Glutamatergic neuron (in vitro differentiated cells): ENCODE measurements at regions not wholly inside any gene's neighbourhood (a gene's known extent, or its start where the extent isn't known, plus 50 kb on each side); places are given as distances from the start of the nearest gene placed in this dataset.

Experiments used
- DNase-seq: peaks from one replicate; pipeline ENCODE4 v3.0.0; 2022
- H3K27ac Mint-ChIP-seq: one replicate; pipeline ENCODE4 v1.8.0; 2020; ENCODE audit warnings: mild to moderate bottlenecking, mixed read lengths, inconsistent platforms; ENCODE audit not compliant: unreplicated experiment
- H3K27me3 Mint-ChIP-seq: one replicate; pipeline ENCODE4 v1.8.0; 2020; ENCODE audit warnings: mild to moderate bottlenecking, moderate library complexity, mixed read lengths, inconsistent platforms; ENCODE audit not compliant: unreplicated experiment
- H3K36me3 Mint-ChIP-seq: one replicate; pipeline ENCODE4 v1.8.0; 2020; ENCODE audit warnings: mild to moderate bottlenecking, mixed read lengths, inconsistent platforms; ENCODE audit not compliant: unreplicated experiment
- H3K4me1 Mint-ChIP-seq: one replicate; pipeline ENCODE4 v1.8.0; 2020; ENCODE audit warnings: mild to moderate bottlenecking, low read depth, mixed read lengths, inconsistent platforms; ENCODE audit not compliant: unreplicated experiment
- H3K4me3 Mint-ChIP-seq: one replicate; pipeline ENCODE4 v1.8.0; 2020; ENCODE audit warnings: mild to moderate bottlenecking, mixed read lengths, inconsistent platforms; ENCODE audit not compliant: unreplicated experiment
- H3K9me3 Mint-ChIP-seq: one replicate; pipeline ENCODE4 v1.8.0; 2020; ENCODE audit warnings: mild to moderate bottlenecking, moderate library complexity, mixed read lengths, inconsistent platforms; ENCODE audit not compliant: unreplicated experiment
- CTCF ChIP-seq: fragments of 200-600 bp; sonication (generic); IDR thresholded peaks from one replicate; pipeline ENCODE4 v1.5.0; 2021; ENCODE audit not compliant: partially characterized antibody, unreplicated experiment

GRCh38 chr6:4189249-4189648, 53.9 kb upstream of the ECI2 start:
- no peak overlapping the region for H3K27ac Mint-ChIP-seq
- no peak overlapping the region for H3K4me3 Mint-ChIP-seq
- TF ChIP-seq CTCF = no peak
- H3K36me3 Mint-ChIP-seq = no peaks in the 10 kb centered on the region
- no peak for DNase-seq
- H3K27me3 Mint-ChIP-seq = no peaks in the 10 kb centered on the region
- H3K4me1 Mint-ChIP-seq = no peaks in the 10 kb centered on the region
- H3K9me3 Mint-ChIP-seq = no peaks in the 10 kb centered on the region

- H3K27ac Mint-ChIP-seq = no peak overlapping the region
- H3K27me3 Mint-ChIP-seq = no peaks in the 10 kb centered on the region
- H3K36me3 Mint-ChIP-seq = no peaks in the 10 kb centered on the region
- DNase-seq = no peak
- TF ChIP-seq CTCF = no peak
- H3K4me1 Mint-ChIP-seq = no peaks in the 10 kb centered on the region
- H3K4me3 Mint-ChIP-seq = no peak overlapping the region
- no peaks in the 10 kb centered on the region for H3K9me3 Mint-ChIP-seq
Observed at GRCh38 chr6:4188801-4189200, 53.4 kb upstream of the ECI2 start.

- DNase-seq = no peak
- H3K27ac Mint-ChIP-seq = no peak overlapping the region
- TF ChIP-seq CTCF = no peak
- no peaks in the 10 kb centered on the region for H3K9me3 Mint-ChIP-seq
- H3K4me3 Mint-ChIP-seq = no peak overlapping the region
- no peaks in the 10 kb centered on the region for H3K27me3 Mint-ChIP-seq
- no peaks in the 10 kb centered on the region for H3K4me1 Mint-ChIP-seq
- H3K36me3 Mint-ChIP-seq = no peaks in the 10 kb centered on the region
Observed at GRCh38 chr6:4187480-4187879, 52.1 kb upstream of the ECI2 start.

GRCh38 chr6:4186385-4186784, 51.0 kb upstream of the ECI2 start:
- no peak overlapping the region for H3K4me3 Mint-ChIP-seq
- no peak overlapping the region for H3K27ac Mint-ChIP-seq
- H3K9me3 Mint-ChIP-seq = no peaks in the 10 kb centered on the region
- H3K36me3 Mint-ChIP-seq = no peaks in the 10 kb centered on the region
- TF ChIP-seq CTCF = no peak
- H3K27me3 Mint-ChIP-seq = no peaks in the 10 kb centered on the region
- DNase-seq = no peak
- no peaks in the 10 kb centered on the region for H3K4me1 Mint-ChIP-seq

GRCh38 chr6:4185846-4186245, 50.5 kb upstream of the ECI2 start:
- no peaks in the 10 kb centered on the region for H3K27me3 Mint-ChIP-seq
- H3K27ac Mint-ChIP-seq = no peak overlapping the region
- no peak for DNase-seq
- H3K4me3 Mint-ChIP-seq = no peak overlapping the region
- H3K4me1 Mint-ChIP-seq = no peaks in the 10 kb centered on the region
- no peak for TF ChIP-seq CTCF
- no peaks in the 10 kb centered on the region for H3K36me3 Mint-ChIP-seq
- H3K9me3 Mint-ChIP-seq = no peaks in the 10 kb centered on the region
